Esophagus squamous epithelium (tissue), 4 donors: ENCODE measurements at regions not wholly inside any gene's neighbourhood (a gene's known extent, or its start where the extent isn't known, plus 50 kb on each side); places are given as distances from the start of the nearest gene placed in this dataset.

Experiments
- CTCF ChIP-seq, 6 experiments: fragments of 450-650 bp in 4 of 6; fragments of 200-600 bp in 2 of 6; sonication (generic) in 2 of 6; IDR thresholded peaks; one replicate each; pipeline ENCODE4 v1.5.1; 2016 to 2019; ENCODE audit warnings: antibody characterized with exemption in 6 of 6, mild to moderate bottlenecking in 4 of 6, moderate library complexity in 4 of 6
- POLR2A ChIP-seq, 4 donors: fragments of 450-650 bp; IDR thresholded peaks; one replicate each; pipeline ENCODE4 v1.6.1; 2017; ENCODE audit warnings: antibody characterized with exemption in 4 of 4, mild to moderate bottlenecking in 4 of 4, moderate library complexity in 3 of 4

GRCh38 chr3:36149447-36149865 is 230.8 kb upstream of the STAC start:
- TF ChIP-seq CTCF (IDR thresholded peaks at IDR 0.05): no peak
- no peak for TF ChIP-seq POLR2A (IDR thresholded peaks at IDR 0.05)
